Small intestine (tissue), 7 donors: ENCODE measurements at regions not wholly inside any gene's neighbourhood (a gene's known extent, or its start where the extent isn't known, plus 50 kb on each side); places are given as distances from the start of the nearest gene placed in this dataset.
A peak's percentile ranks its signal among the peaks of the same experiment; 100 is the strongest.

Source experiments
- DNase-seq, 2 donors: peaks; one replicate each; pipeline versions ENCODE4 v3.0.0 to v3.0.0-alpha.2; 2013
- FAIRE-seq: peaks from 2 replicates; lab custom pipeline; 2012; peaks lifted over from hg19 to GRCh38; lab: Jason Lieb, UNC
- H3K27ac ChIP-seq, 3 donors: one replicate each; pipeline ENCODE4 v1.5.1; 2013; ENCODE audit warnings: low read length in 2 of 3, mild to moderate bottlenecking in 2 of 3, control low read depth in 1 of 3, inconsistent platforms in 1 of 3, low read depth in 1 of 3, moderate library complexity in 1 of 3
- H3K27me3 ChIP-seq, 3 donors: one replicate each; pipeline ENCODE4 v1.6.1; 2013; ENCODE audit warnings: low read length in 3 of 3, inconsistent platforms in 1 of 3; ENCODE audit not compliant: control insufficient read depth in 3 of 3, insufficient read depth in 3 of 3
- H3K36me3 ChIP-seq, 3 donors: one replicate each; pipeline ENCODE4 v1.6.1; 2013; ENCODE audit warnings: low read length in 3 of 3, inconsistent platforms in 1 of 3, low read depth in 1 of 3, mild to moderate bottlenecking in 1 of 3, moderate library complexity in 1 of 3; ENCODE audit not compliant: control insufficient read depth in 3 of 3, insufficient read depth in 2 of 3
- H3K4me1 ChIP-seq, 3 donors: one replicate each; pipeline ENCODE4 v1.6.1; 2013; ENCODE audit warnings: low read length in 2 of 3, inconsistent platforms in 1 of 3, low read depth in 1 of 3, mild to moderate bottlenecking in 1 of 3, moderate library complexity in 1 of 3; ENCODE audit not compliant: control insufficient read depth in 3 of 3, insufficient read depth in 2 of 3
- H3K4me3 ChIP-seq, 3 donors: one replicate each; pipeline ENCODE4 v1.5.1; 2013; ENCODE audit warnings: low read length in 3 of 3, control low read depth in 1 of 3, inconsistent platforms in 1 of 3, low read depth in 1 of 3, mild to moderate bottlenecking in 1 of 3, moderate library complexity in 1 of 3
- H3K9me3 ChIP-seq, 2 donors: one replicate each; pipeline ENCODE4 v1.6.1; 2013; ENCODE audit warnings: low read depth in 1 of 2, low read length in 1 of 2; ENCODE audit not compliant: control insufficient read depth in 2 of 2, insufficient read depth in 1 of 2
- WGBS, 3 donors: extraction: QIAGEN DNeasy Blood & Tissue Kit; methylation state at CpG; one replicate each; pipeline ENCODE4 v1.1.7; 2013; 5-methylcytosine and 5-hydroxymethylcytosine counted together
- donor health status: healthy with polysubstance abuse.
- donor health status: control.
- donor health status: control.
- donor health status: Bipolar disorder and iron deficiency.
- donor health status: healthy.

- WGBS, 3 donors, result 53 to 79% (median 67%) methylated on average over 2 of the region's 2 CpGs
- H3K36me3 ChIP-seq, result no peaks in the 10 kb centered on the region
- no peaks in the 10 kb centered on the region for H3K27me3 ChIP-seq
- no peak overlapping the region for H3K27ac ChIP-seq
- H3K4me1 ChIP-seq, result no peaks in the 10 kb centered on the region
- no peak for DNase-seq
- no peak for FAIRE-seq
- no peak overlapping the region for H3K4me3 ChIP-seq
- peaks cover 0 to 5% of the 10 kb centered on the region in 2 donors for H3K9me3 ChIP-seq
Measured at GRCh38 chr2:234643407-234643806, 146.5 kb upstream of the ARL4C start.

- Histone ChIP-seq H3K4me3 (no peak overlapping the region), H3K9me3 (peaks cover 0 to 11% of the 10 kb centered on the region in 2 donors), H3K4me1 (no peaks in the 10 kb centered on the region), H3K27ac (no peak overlapping the region), H3K27me3 (no peaks in the 10 kb centered on the region), H3K36me3 (no peaks in the 10 kb centered on the region)
- DNase-seq, result no peak
- FAIRE-seq, result no peak
- 59 to 63% (median 61%) methylated on average over 2 of the region's 2 CpGs for WGBS, 3 donors
Measured at GRCh38 chr2:234641086-234641485, 144.2 kb upstream of the ARL4C start.

DNA sequence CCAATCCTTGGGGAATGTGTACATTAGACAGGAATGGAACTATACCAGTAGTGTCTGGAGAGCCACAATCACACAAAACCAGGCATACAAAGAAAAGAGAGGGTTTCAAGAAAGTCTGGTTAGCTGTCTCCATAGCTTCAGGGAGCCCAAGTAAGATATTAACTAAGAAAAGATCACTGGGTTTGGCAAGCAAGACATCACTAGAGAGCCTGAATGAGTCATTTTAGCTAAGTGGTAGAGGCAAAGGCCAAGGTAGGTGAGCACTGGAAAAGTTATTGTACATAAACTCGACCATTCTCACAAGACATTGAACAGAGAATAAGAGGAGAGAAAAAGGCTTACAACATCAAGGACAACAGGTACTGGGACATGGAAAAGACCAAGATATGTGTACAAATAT is 143.8 kb upstream of the ARL4C start:
- 50 to 76% (median 52%) methylated on average over 1 of the region's 1 CpG for WGBS, 3 donors

DNA sequence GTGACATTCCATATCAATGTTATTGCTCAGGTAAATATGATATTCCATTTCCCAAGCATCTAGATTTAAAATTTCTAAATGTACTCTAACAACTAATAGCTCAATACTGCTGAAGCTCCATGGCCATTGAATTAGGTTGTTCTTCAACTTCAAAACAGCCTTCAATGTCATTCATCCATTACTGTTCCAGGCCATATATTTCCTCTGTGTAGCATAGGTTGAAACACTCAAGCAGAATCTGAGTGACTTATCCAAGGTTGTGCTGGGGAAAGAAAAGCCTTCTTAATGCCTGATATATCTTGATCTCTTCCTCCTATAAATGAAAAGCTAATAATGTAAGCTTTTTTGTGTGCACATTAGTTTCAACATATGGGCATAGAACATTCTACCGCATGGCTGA is 142.1 kb upstream of the ARL4C start:
- H3K4me1 ChIP-seq, result no peaks in the 10 kb centered on the region
- H3K9me3 ChIP-seq, result peaks cover 0 to 9% of the 10 kb centered on the region in 2 donors
- H3K27ac ChIP-seq, result no peak overlapping the region
- no peaks in the 10 kb centered on the region for H3K36me3 ChIP-seq
- no peak for FAIRE-seq
- no peak overlapping the region for H3K4me3 ChIP-seq
- DNase-seq, result no peak
- WGBS, 3 donors, result 97 to 100% (median 98%) methylated on average over 1 of the region's 1 CpG
- H3K27me3 ChIP-seq, result no peaks in the 10 kb centered on the region

More for the DNA sequence above, 143.8 kb upstream of the ARL4C start:
- FAIRE-seq, result no peak
- no peak overlapping the region for H3K27ac ChIP-seq
- no peaks in the 10 kb centered on the region for H3K4me1 ChIP-seq
- no peak overlapping the region for H3K4me3 ChIP-seq
- H3K36me3 ChIP-seq, result no peaks in the 10 kb centered on the region
- no peaks in the 10 kb centered on the region for H3K27me3 ChIP-seq
- DNase-seq, result no peak
- peaks cover 0 to 11% of the 10 kb centered on the region in 2 donors for H3K9me3 ChIP-seq

GRCh38 chr2:234635284-234635683 is 138.4 kb upstream of the ARL4C start:
- FAIRE-seq, result no peak

GRCh38 chr2:234633581-234634230 is 136.8 kb upstream of the ARL4C start:
- H3K27me3 ChIP-seq, result peaks cover 0 to 6% (median 2%) of the 10 kb centered on the region in 3 donors
- no peak for FAIRE-seq
- H3K4me3 ChIP-seq, result no peak overlapping the region
- peaks cover 0 to 6% of the 10 kb centered on the region in 2 donors for H3K9me3 ChIP-seq
- H3K27ac ChIP-seq, result no peak overlapping the region
- H3K36me3 ChIP-seq, result no peaks in the 10 kb centered on the region
- DNase-seq, result no peak
- WGBS, 3 donors, result 78 to 80% (median 80%) methylated on average over 9 of the region's 9 CpGs
- H3K4me1 ChIP-seq, result no peaks in the 10 kb centered on the region

More at GRCh38 chr2:234635284-234635683, 138.4 kb upstream of the ARL4C start:
- H3K9me3 ChIP-seq, result peaks cover 0 to 6% of the 10 kb centered on the region in 2 donors
- H3K4me3 ChIP-seq, result no peak overlapping the region
- DNase-seq, result no peak
- WGBS, 3 donors, result 68 to 84% (median 79%) methylated on average over 1 of the region's 1 CpG
- no peaks in the 10 kb centered on the region for H3K36me3 ChIP-seq
- no peak overlapping the region for H3K27ac ChIP-seq
- no peaks in the 10 kb centered on the region for H3K4me1 ChIP-seq
- H3K27me3 ChIP-seq, result peaks cover 0 to 6% (median 2%) of the 10 kb centered on the region in 3 donors

DNA sequence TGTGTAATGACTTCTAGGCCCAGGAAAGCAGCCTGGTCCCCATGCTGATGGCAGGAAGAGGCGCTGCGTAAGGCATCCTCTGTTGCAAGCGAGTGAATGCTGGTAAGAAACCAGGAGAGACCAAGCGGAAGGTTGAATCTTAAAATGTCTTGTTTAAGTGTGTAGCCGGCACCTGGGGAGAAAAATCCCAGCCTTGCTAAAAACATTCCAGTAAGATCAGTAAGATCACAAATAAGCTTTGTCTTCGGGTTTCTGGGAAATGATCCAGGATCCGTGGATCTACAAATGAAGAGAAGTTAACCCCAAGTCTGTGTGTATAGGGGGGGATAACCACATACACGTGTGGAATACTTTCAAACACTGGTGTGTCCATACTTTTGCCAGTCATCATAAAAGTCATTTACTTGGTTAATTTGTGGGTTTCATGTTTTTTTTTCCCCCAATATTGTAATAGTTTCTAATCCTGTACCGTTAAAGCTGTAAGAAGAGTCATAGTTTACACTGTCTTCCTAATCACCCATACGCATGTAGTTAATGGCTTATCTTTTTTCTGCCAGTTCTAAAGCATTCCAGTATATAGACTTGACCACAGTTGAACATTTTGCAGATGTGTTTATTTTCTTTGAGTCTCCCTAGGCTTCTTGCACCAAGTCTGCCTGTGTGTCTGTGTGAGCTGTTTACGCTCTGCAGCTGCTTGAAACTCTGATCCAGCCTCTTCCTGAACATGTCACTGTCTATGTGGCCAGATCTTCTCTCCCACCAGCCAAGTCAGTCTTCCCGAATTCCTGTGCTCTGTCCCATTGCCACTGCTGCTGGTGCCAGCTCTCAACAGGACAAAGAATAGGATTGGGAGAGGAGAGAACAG is 135.9 kb upstream of the ARL4C start:
- WGBS, 3 donors, result 62 to 73% (median 67%) methylated on average over 12 of the region's 12 CpGs
- DNase-seq (peak; percentile 3 to 34), FAIRE-seq (no peak)
- H3K36me3 ChIP-seq, result no peaks in the 10 kb centered on the region
- H3K27ac ChIP-seq, result peak overlapping the region in 1 of 3 donors; percentile 42
- peaks cover 0 to 6% (median 2%) of the 10 kb centered on the region in 3 donors for H3K27me3 ChIP-seq
- no peak overlapping the region for H3K4me3 ChIP-seq
- H3K9me3 ChIP-seq, result peaks cover 0 to 6% of the 10 kb centered on the region in 2 donors
- no peaks in the 10 kb centered on the region for H3K4me1 ChIP-seq

DNA sequence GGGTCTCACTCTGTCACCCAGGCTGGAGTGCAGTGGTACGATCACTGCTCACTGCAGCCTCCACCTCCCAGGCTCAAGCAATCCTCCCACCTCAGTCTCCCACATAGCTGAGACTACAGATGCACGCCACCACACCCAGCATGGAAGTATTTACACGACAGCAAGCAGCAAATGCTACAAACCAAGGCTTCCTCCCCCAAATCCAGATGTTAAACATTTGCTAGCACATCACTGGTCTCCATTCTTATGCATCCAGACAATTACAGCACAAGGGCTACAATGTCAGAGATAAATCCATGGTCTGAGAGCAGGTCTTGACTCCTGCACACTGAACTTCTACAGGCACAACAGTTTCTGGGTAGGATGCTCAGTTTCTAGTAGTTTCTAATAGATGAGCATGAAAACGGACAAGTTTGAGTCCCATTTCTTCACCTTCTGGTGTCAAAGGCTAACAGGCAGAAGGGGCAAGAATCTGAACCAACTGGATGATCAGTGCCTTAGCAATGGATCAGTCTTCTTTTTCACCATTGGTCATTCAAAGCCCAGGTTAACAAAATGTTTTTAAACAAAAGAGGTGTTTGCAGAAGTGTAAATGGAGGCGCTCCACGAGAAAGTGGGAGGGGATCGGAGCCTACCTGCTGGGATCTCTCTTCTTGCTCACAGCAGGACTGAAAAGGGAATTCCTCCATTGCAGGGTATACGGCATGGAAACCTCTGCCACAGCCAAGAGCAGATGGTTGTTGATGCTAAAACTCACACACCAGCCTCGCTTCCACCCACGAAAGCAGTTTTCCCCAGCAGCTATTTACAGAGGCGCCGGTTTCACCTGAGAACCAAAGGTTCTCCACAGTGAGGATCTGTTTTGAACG is 135.0 kb upstream of the ARL4C start:
- H3K4me1 ChIP-seq, result no peaks in the 10 kb centered on the region
- no peak overlapping the region for H3K4me3 ChIP-seq
- peak overlapping the region in 1 of 3 donors; percentile 42 for H3K27ac ChIP-seq
- DNase-seq (no peak), FAIRE-seq (no peak)
- WGBS, 3 donors, result 73 to 77% (median 75%) methylated on average over 13 of the region's 13 CpGs
- peaks cover 0 to 6% (median 2%) of the 10 kb centered on the region in 3 donors for H3K27me3 ChIP-seq
- peaks cover 0 to 6% of the 10 kb centered on the region in 2 donors for H3K9me3 ChIP-seq
- H3K36me3 ChIP-seq, result no peaks in the 10 kb centered on the region
